IMR-90 (cell line): ENCODE measurements at regions not wholly inside any gene's neighbourhood (a gene's known extent, or its start where the extent isn't known, plus 50 kb on each side); places are given as distances from the start of the nearest gene placed in this dataset.

Source experiments
- ATAC-seq: fragments of 200-7000 bp; cut with Tn5 transposase; 2 replicates; pipeline ENCODE4 v1.9.1; 2020; ENCODE audit warnings: low read depth, mild to moderate bottlenecking, moderate library complexity
- BruUV-seq: library from RNA; stranded (reverse); fragments of 400-500 nt; replicated peaks from 2 replicates; lab custom pipeline; 2021; lab: Mats Ljungman, UMichigan
- CTCF ChIA-PET: fragments of 300-600 bp; formaldehyde crosslinking; extraction: SDS; loops from one replicate; lab custom pipeline; 2021; ENCODE audit warnings: antibody characterized with exemption; lab: Yijun Ruan, JAX
- POLR2A ChIA-PET: fragments of 300-600 bp; sonication (Branson Sonifier 250); formaldehyde crosslinking; loops from one replicate; lab custom pipeline; 2022; ENCODE audit warnings: antibody characterized with exemption; ENCODE audit not compliant: unreplicated experiment; lab: Charles Lee
- DNase-seq: peaks from one replicate; pipeline ENCODE4 v3.0.0; 2013
- H2AFZ ChIP-seq: replicated peaks from 2 replicates; pipeline ENCODE3; 2013; ENCODE audit warnings: low read length, mild to moderate bottlenecking; ENCODE audit not compliant: poor library complexity
- H2AK5ac ChIP-seq: 2 replicates; pipeline ENCODE4 v1.6.1; 2013; ENCODE audit warnings: low read depth, low read length, inconsistent platforms
- H2AK9ac ChIP-seq: replicated peaks from 2 replicates; pipeline ENCODE3; 2013; ENCODE audit warnings: mild to moderate bottlenecking, low read depth, low read length, moderate library complexity; ENCODE audit not compliant: poor library complexity
- H2BK120ac ChIP-seq: 2 replicates; pipeline ENCODE4 v1.6.1; 2013; ENCODE audit warnings: low read depth, low read length, inconsistent platforms
- H2BK15ac ChIP-seq: 3 replicates; pipeline ENCODE4 v1.6.1; 2013; ENCODE audit warnings: low read depth, low read length, inconsistent platforms
- H2BK20ac ChIP-seq: 2 replicates; pipeline ENCODE4 v1.6.1; 2013; ENCODE audit warnings: low read depth, mild to moderate bottlenecking, inconsistent platforms, low read length, moderate library complexity
- H2BK5ac ChIP-seq: 2 replicates; pipeline ENCODE4 v1.6.1; 2013; ENCODE audit warnings: mild to moderate bottlenecking, low read depth, low read length, inconsistent platforms; ENCODE audit not compliant: poor library complexity, severe bottlenecking
- H3K14ac ChIP-seq: replicated peaks from 2 replicates; pipeline ENCODE4 v1.6.1; 2013; ENCODE audit warnings: low read depth, low read length, inconsistent platforms
- H3K18ac ChIP-seq: 2 replicates; pipeline ENCODE4 v1.6.1; 2013; ENCODE audit warnings: low read depth, low read length, control low read depth
- H3K23ac ChIP-seq: 2 replicates; pipeline ENCODE4 v1.6.1; 2013; ENCODE audit warnings: low read depth, low read length, inconsistent platforms
- H3K27ac ChIP-seq: 2 replicates; pipeline ENCODE4 v1.5.1; 2013; ENCODE audit warnings: mild to moderate bottlenecking, control low read depth, low read length; ENCODE audit not compliant: insufficient read depth
- H3K27me3 ChIP-seq: 2 replicates; pipeline ENCODE4 v1.6.1; 2013; ENCODE audit warnings: low read length; ENCODE audit not compliant: control insufficient read depth, insufficient read depth
- H3K36me3 ChIP-seq: 2 replicates; pipeline ENCODE4 v1.6.1; 2013; ENCODE audit warnings: low read length, mixed read lengths; ENCODE audit not compliant: control insufficient read depth, insufficient read depth
- H3K4ac ChIP-seq: 2 replicates; pipeline ENCODE4 v1.6.1; 2013; ENCODE audit warnings: low read depth, low read length, inconsistent platforms
- H3K4me1 ChIP-seq: 2 replicates; pipeline ENCODE4 v1.6.1; 2013; ENCODE audit warnings: low read length, mixed read lengths; ENCODE audit not compliant: control insufficient read depth, insufficient read depth
- H3K4me2 ChIP-seq: 2 replicates; pipeline ENCODE4 v1.6.1; 2013; ENCODE audit warnings: low read depth, mild to moderate bottlenecking, control low read depth, low read length, moderate library complexity
- H3K4me3 ChIP-seq: 2 replicates; pipeline ENCODE4 v1.5.1; 2013; ENCODE audit warnings: low read depth, mild to moderate bottlenecking, control low read depth, low read length, moderate library complexity; ENCODE audit not compliant: insufficient read depth
- H3K56ac ChIP-seq: 2 replicates; pipeline ENCODE4 v1.6.1; 2013; ENCODE audit warnings: low read length, inconsistent platforms; ENCODE audit not compliant: insufficient read depth; ENCODE audit errors: extremely low read depth
- H3K79me1 ChIP-seq, 2 experiments: 2 replicates each; pipeline ENCODE4 v1.6.1; 2013; ENCODE audit warnings: low read length in 2 of 2, inconsistent platforms in 1 of 2, low read depth in 1 of 2
- H3K9ac ChIP-seq: 2 replicates; pipeline ENCODE4 v1.6.1; 2013; ENCODE audit warnings: low read depth, low read length, control low read depth
- H3K9me1 ChIP-seq: 2 replicates; pipeline ENCODE4 v1.6.1; 2013; ENCODE audit warnings: low read length, inconsistent platforms; ENCODE audit not compliant: insufficient read depth
- H3K9me3 ChIP-seq: 2 replicates; pipeline ENCODE4 v1.6.1; 2013; ENCODE audit warnings: low read length; ENCODE audit not compliant: control insufficient read depth, insufficient read depth
- H4K20me1 ChIP-seq: 2 replicates; pipeline ENCODE4 v1.6.1; 2013; ENCODE audit warnings: low read length, inconsistent platforms; ENCODE audit not compliant: insufficient read depth
- H4K5ac ChIP-seq: 2 replicates; pipeline ENCODE4 v1.6.1; 2013; ENCODE audit warnings: mild to moderate bottlenecking, low read depth, low read length, control low read depth
- H4K8ac ChIP-seq, 2 experiments: 2 replicates each; pipeline ENCODE4 v1.6.1; 2013; ENCODE audit warnings: low read depth in 2 of 2, low read length in 2 of 2, control low read depth in 1 of 2, inconsistent platforms in 1 of 2
- H4K91ac ChIP-seq: 2 replicates; pipeline ENCODE4 v1.6.1; 2013; ENCODE audit warnings: low read depth, low read length, inconsistent platforms; ENCODE audit not compliant: insufficient read depth
- CEBPB ChIP-seq: IDR thresholded peaks from 2 replicates; pipeline ENCODE4 v1.6.1; 2012; ENCODE audit warnings: low read depth, low read length, improper control_type of control experiment
- POLR2A ChIP-seq: IDR thresholded peaks from 2 replicates; pipeline ENCODE4 v1.6.1; 2012; ENCODE audit warnings: mild to moderate bottlenecking, low read depth, low read length
- WGBS, 2 experiments: methylation state at CpG; one replicate each; pipeline versions ENCODE4 v1.1.5 to v1.1.7; 2013; ENCODE audit warnings: missing lambda C conversion rate in 2 of 2; ENCODE audit not compliant: insufficient read length in 1 of 2; ENCODE audit errors: extremely low coverage in 2 of 2; 5-methylcytosine and 5-hydroxymethylcytosine counted together
- dilution Hi-C: fragments of 300-500 bp; cut with HindIII; formaldehyde crosslinking; loops from one replicate; pipeline ENCODE4 v1.14.3; 2018; ENCODE audit warnings: low sequenced_read_pairs; ENCODE audit not compliant: unreplicated experiment
- in situ Hi-C: fragments of 300-500 bp; cut with MboI; formaldehyde crosslinking; loops from 3 replicates; pipeline ENCODE4 v1.14.3; 2019; ENCODE audit warnings: low sequenced_read_pairs, inconsistent platforms, mixed read lengths
- intact Hi-C: fragments of 100-400 bp; cut with micrococcal nuclease; formaldehyde crosslinking; loops from 2 replicates; pipeline ENCODE4 v1.10.0; 2022

DNA sequence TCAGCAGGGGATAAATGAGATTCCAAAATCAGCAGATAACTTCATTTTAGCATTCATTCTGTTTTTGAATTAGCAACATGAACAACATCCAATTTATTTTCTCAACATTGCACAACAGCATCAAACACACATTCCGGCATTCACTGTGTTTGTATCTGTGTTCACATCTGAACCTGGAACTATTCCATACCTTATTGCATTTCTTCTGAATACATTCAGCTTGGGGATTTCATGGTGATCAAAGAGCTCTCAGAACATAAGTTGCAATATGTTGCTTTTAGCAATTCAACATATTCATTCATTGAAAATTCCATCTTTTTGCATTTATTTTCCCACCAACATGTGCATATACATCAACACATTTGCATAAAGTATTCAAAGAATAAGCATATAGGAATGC, 1431.7 kb upstream of the PIK3C3 start:
- H3K27me3 ChIP-seq, result no peaks in the 10 kb centered on the region
- dilution Hi-C loops, result no loop called here
- no peak overlapping the region for H3K23ac ChIP-seq
- no peak overlapping the region for H3K4me2 ChIP-seq
- H3K36me3 ChIP-seq, result no peaks in the 10 kb centered on the region
- H2BK20ac ChIP-seq, result no peak overlapping the region
- H4K5ac ChIP-seq, result no peak overlapping the region
- H4K8ac ChIP-seq, result no peak overlapping the region
- no peak overlapping the region for H4K91ac ChIP-seq
- BruUV-seq, result no TSS peak
- H2AK9ac ChIP-seq, result no peak overlapping the region
- no peak overlapping the region for H3K56ac ChIP-seq
- TF ChIP-seq CEBPB (peak; percentile 22; the same call in 1 of the 2 replicates), POLR2A (no peak)
- H2AFZ ChIP-seq, result no peak overlapping the region
- H3K79me1 ChIP-seq, result no peaks in the 10 kb centered on the region
- H3K4me3 ChIP-seq, result no peak overlapping the region
- no peak overlapping the region for H3K27ac ChIP-seq
- intact Hi-C loops, result no loop called here
- no peaks in the 10 kb centered on the region for H3K9me1 ChIP-seq
- no peaks in the 10 kb centered on the region for H3K4me1 ChIP-seq
- no peaks in the 10 kb centered on the region for H3K9me3 ChIP-seq
- no peak overlapping the region for H3K14ac ChIP-seq
- ChIA-PET POLR2A (interaction anchor here (0.6 kb wide), 1 partner anchor 683 kb away, joined by 3 read pairs; no protein-coding TSS in a partner anchor), CTCF (no interaction called here)
- no peak overlapping the region for H3K9ac ChIP-seq
- no peak overlapping the region for H2BK15ac ChIP-seq
- no peak for ATAC-seq
- 67% methylated on average over 1 of the region's 1 CpG; no CpG with 5 or more reads in 1 of the 2 experiments for WGBS, 2 experiments
- in situ Hi-C loops, result no loop called here
- no peak for DNase-seq
- H2BK120ac ChIP-seq, result no peak overlapping the region
- no peaks in the 10 kb centered on the region for H4K20me1 ChIP-seq
- no peak overlapping the region for H3K18ac ChIP-seq
- H2AK5ac ChIP-seq, result no peak overlapping the region
- H3K4ac ChIP-seq, result no peak overlapping the region
- no peak overlapping the region for H2BK5ac ChIP-seq
